H9 (cell line): ENCODE measurements at regions not wholly inside any gene's neighbourhood (a gene's known extent, or its start where the extent isn't known, plus 50 kb on each side); places are given as distances from the start of the nearest gene placed in this dataset.
"Not testable (repeated sequence)": the region's sequence is repeated elsewhere in the genome, so short reads cannot be mapped to it uniquely, and the experiment has no call there.

Experiments used
- DNase-seq: peaks from one replicate; pipeline ENCODE4 v3.0.0-alpha.2; 2017
- H2AFZ ChIP-seq: one replicate; pipeline ENCODE4 v1.6.1; 2013; ENCODE audit warnings: mild to moderate bottlenecking, low read length, control low read depth, moderate library complexity
- H2AK5ac ChIP-seq: 2 replicates; pipeline ENCODE4 v1.6.1; 2013; ENCODE audit warnings: low read length, control low read depth, mixed read lengths; ENCODE audit not compliant: insufficient read length
- H2BK120ac ChIP-seq: one replicate; pipeline ENCODE4 v1.6.1; 2013; ENCODE audit warnings: low read depth, mild to moderate bottlenecking, low read length, control low read depth, inconsistent platforms; ENCODE audit not compliant: poor library complexity, severe bottlenecking
- H2BK12ac ChIP-seq: 2 replicates; pipeline ENCODE4 v1.6.1; 2013; ENCODE audit warnings: low read length, control low read depth, mixed read lengths, low read depth; ENCODE audit not compliant: insufficient read length
- H2BK15ac ChIP-seq: 2 replicates; pipeline ENCODE4 v1.6.1; 2013; ENCODE audit warnings: low read depth, low read length, control low read depth
- H2BK20ac ChIP-seq: one replicate; pipeline ENCODE4 v1.6.1; 2013; ENCODE audit warnings: low read depth, mild to moderate bottlenecking, low read length, control low read depth, inconsistent platforms; ENCODE audit not compliant: poor library complexity, severe bottlenecking
- H2BK5ac ChIP-seq: 2 replicates; pipeline ENCODE4 v1.6.1; 2013; ENCODE audit warnings: low read length, control low read depth, mixed read lengths; ENCODE audit not compliant: insufficient read length
- H3K14ac ChIP-seq: 2 replicates; pipeline ENCODE4 v1.6.1; 2013; ENCODE audit warnings: low read length, control low read depth; ENCODE audit not compliant: insufficient read depth
- H3K18ac ChIP-seq: 2 replicates; pipeline ENCODE4 v1.6.1; 2013; ENCODE audit warnings: low read depth, mild to moderate bottlenecking, mixed read lengths, low read length, control low read depth; ENCODE audit not compliant: insufficient read length
- H3K23ac ChIP-seq: 2 replicates; pipeline ENCODE4 v1.6.1; 2013; ENCODE audit warnings: low read length, control low read depth, mixed read lengths, low read depth; ENCODE audit not compliant: insufficient read length
- H3K23me2 ChIP-seq: 2 replicates; pipeline ENCODE4 v1.6.1; 2013; ENCODE audit warnings: low read depth, mild to moderate bottlenecking, mixed read lengths, low read length, control low read depth; ENCODE audit not compliant: insufficient read length, poor library complexity, severe bottlenecking
- H3K27ac ChIP-seq: 2 replicates; pipeline ENCODE4 v1.5.1; 2013; ENCODE audit warnings: low read length, control low read depth, mixed read lengths, low read depth; ENCODE audit not compliant: insufficient read length
- H3K27me3 ChIP-seq: 2 replicates; pipeline ENCODE4 v1.6.1; 2013; ENCODE audit warnings: low read length, control low read depth, inconsistent platforms; ENCODE audit not compliant: insufficient read depth
- H3K4ac ChIP-seq: 2 replicates; pipeline ENCODE4 v1.6.1; 2013; ENCODE audit warnings: low read depth, mild to moderate bottlenecking, control low read depth, inconsistent platforms, low read length, moderate library complexity
- H3K4me1 ChIP-seq: 2 replicates; pipeline ENCODE4 v1.6.1; 2013; ENCODE audit warnings: low read length, control low read depth, inconsistent platforms; ENCODE audit not compliant: insufficient read depth
- H3K4me2 ChIP-seq: 2 replicates; pipeline ENCODE4 v1.6.1; 2013; ENCODE audit warnings: low read length, control low read depth, mixed read lengths; ENCODE audit not compliant: insufficient read length, insufficient read depth
- H3K56ac ChIP-seq: 2 replicates; pipeline ENCODE4 v1.6.1; 2013; ENCODE audit warnings: low read depth, mild to moderate bottlenecking, mixed read lengths, low read length, control low read depth; ENCODE audit not compliant: insufficient read length
- H3K79me1 ChIP-seq: 2 replicates; pipeline ENCODE4 v1.6.1; 2013; ENCODE audit warnings: low read depth, mild to moderate bottlenecking, moderate library complexity, low read length, control low read depth, inconsistent platforms; ENCODE audit not compliant: insufficient read depth, poor library complexity, severe bottlenecking
- H3K79me2 ChIP-seq: 2 replicates; pipeline ENCODE4 v1.6.1; 2013; ENCODE audit warnings: low read length, control low read depth, inconsistent platforms; ENCODE audit not compliant: insufficient read depth
- H3K9ac ChIP-seq: 2 replicates; pipeline ENCODE4 v1.6.1; 2013; ENCODE audit warnings: low read length, control low read depth, mixed read lengths; ENCODE audit not compliant: insufficient read length; ENCODE audit errors: extremely low read depth
- H3K9me3 ChIP-seq: one replicate; pipeline ENCODE4 v1.6.1; 2013; ENCODE audit warnings: low read depth, low read length, inconsistent platforms; ENCODE audit not compliant: control insufficient read depth
- H3T11ph ChIP-seq: one replicate; pipeline ENCODE4 v1.6.1; 2013; ENCODE audit warnings: mild to moderate bottlenecking, low read length, control low read depth, inconsistent platforms
- H4K20me1 ChIP-seq: one replicate; pipeline ENCODE4 v1.6.1; 2013; ENCODE audit not compliant: control insufficient read depth, insufficient read length, insufficient read depth
- H4K5ac ChIP-seq: 2 replicates; pipeline ENCODE4 v1.6.1; 2013; ENCODE audit warnings: low read depth, mild to moderate bottlenecking, mixed read lengths, low read length, control low read depth; ENCODE audit not compliant: insufficient read length
- H4K8ac ChIP-seq: replicated peaks from 2 replicates; pipeline ENCODE4 v1.6.1; 2013; ENCODE audit warnings: low read length, control low read depth, mixed read lengths, low read depth; ENCODE audit not compliant: insufficient read length
- H4K91ac ChIP-seq: 2 replicates; pipeline ENCODE4 v1.6.1; 2013; ENCODE audit warnings: low read depth, mild to moderate bottlenecking, moderate library complexity, mixed read lengths, low read length, control low read depth; ENCODE audit not compliant: insufficient read length
- H3K27ac Mint-ChIP-seq, 3 experiments: 2 replicates in 2 of 3; 3 replicates in 1 of 3; pipeline ENCODE4 v1.8.0; 2020 to 2021; ENCODE audit warnings: mixed read lengths in 3 of 3, mild to moderate bottlenecking in 1 of 3, moderate library complexity in 1 of 3
- H3K27me3 Mint-ChIP-seq: 2 replicates; pipeline ENCODE4 v1.8.0; 2021; ENCODE audit warnings: low read depth, mild to moderate bottlenecking, moderate library complexity, mixed read lengths
- H3K36me3 Mint-ChIP-seq, 3 experiments: 2 replicates in 2 of 3; 3 replicates in 1 of 3; pipeline ENCODE4 v1.8.0; 2020 to 2021; ENCODE audit warnings: low read depth in 3 of 3, mixed read lengths in 3 of 3; ENCODE audit not compliant: insufficient read depth in 1 of 3
- H3K4me1 Mint-ChIP-seq, 2 experiments: 2 replicates each; pipeline ENCODE4 v1.8.0; 2020; ENCODE audit warnings: mixed read lengths in 2 of 2
- H3K4me3 Mint-ChIP-seq, 2 experiments: 2 replicates in 1 of 2; 3 replicates in 1 of 2; pipeline ENCODE4 v1.8.0; 2020 to 2021; ENCODE audit warnings: mild to moderate bottlenecking in 2 of 2, mixed read lengths in 2 of 2, moderate library complexity in 1 of 2
- H3K9me3 Mint-ChIP-seq, 2 experiments: 2 replicates in 1 of 2; 3 replicates in 1 of 2; pipeline ENCODE4 v1.8.0; 2020; ENCODE audit warnings: mild to moderate bottlenecking in 2 of 2, mixed read lengths in 2 of 2, moderate library complexity in 1 of 2
- CTCF ChIP-seq: fragments of 200-600 bp; sonication (generic); conservative IDR thresholded peaks from 3 replicates; pipeline ENCODE4 v1.8.0; 2021; ENCODE audit warnings: antibody characterized with exemption, mild to moderate bottlenecking
- WGBS: extraction: QIAGEN DNeasy Blood & Tissue Kit; methylation state at CpG from one replicate; pipeline ENCODE4 v1.1.7; 2013; ENCODE audit warnings: missing lambda C conversion rate, low lambda C conversion rate, mixed read lengths; ENCODE audit not compliant: insufficient read length; ENCODE audit errors: extremely low coverage; 5-methylcytosine and 5-hydroxymethylcytosine counted together

DNA sequence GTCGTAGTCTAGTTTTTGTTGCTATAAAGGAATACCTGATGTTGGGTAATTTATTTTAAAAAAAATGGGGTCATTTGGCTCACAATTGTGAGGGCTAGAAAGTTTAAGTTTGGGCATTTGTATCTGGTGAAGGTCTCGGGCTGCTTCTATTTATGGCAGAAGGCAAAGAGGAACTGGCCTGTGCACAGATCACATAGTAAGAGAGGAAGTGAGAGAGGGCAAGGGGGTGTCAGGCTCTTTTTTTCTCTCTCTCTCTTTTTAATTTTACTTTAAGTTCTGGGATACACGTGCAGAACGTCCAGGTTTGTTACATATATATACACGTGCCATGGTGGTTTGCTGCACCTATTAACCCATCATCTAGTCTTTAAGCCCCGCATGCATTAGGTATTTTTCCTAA, 453.3 kb downstream of the DIRAS2 start:
- no peak overlapping the region for H3T11ph ChIP-seq
- no peaks in the 10 kb centered on the region for H3K9me3 ChIP-seq
- H3K23ac ChIP-seq, result no peak overlapping the region
- Mint-ChIP-seq H3K27ac (no peak overlapping the region; a peak in 1 of 7 replicates), H3K4me1 (no peaks in the 10 kb centered on the region), H3K36me3 (peaks cover 5 to 18% (median 8%) of the 10 kb centered on the region in 3 experiments; a peak in 6 of 7 replicates), H3K4me3 (no peak overlapping the region), H3K9me3 (peaks cover 31 to 38% of the 10 kb centered on the region in 2 experiments), H3K27me3 (peaks cover 5% of the 10 kb centered on the region)
- no peak overlapping the region for H2AK5ac ChIP-seq
- no peaks in the 10 kb centered on the region for H3K23me2 ChIP-seq
- H2BK12ac ChIP-seq, result no peak overlapping the region
- TF ChIP-seq CTCF, result no peak
- H3K27ac ChIP-seq, result no peak overlapping the region
- H3K79me1 ChIP-seq, result no peaks in the 10 kb centered on the region
- H3K4ac ChIP-seq, result no peak overlapping the region
- no CpG with 5 or more reads among the region's 6 CpGs for WGBS
- H4K8ac ChIP-seq, result no peak overlapping the region
- H4K5ac ChIP-seq, result no peak overlapping the region
- no peak overlapping the region for H2AFZ ChIP-seq
- no peaks in the 10 kb centered on the region for H3K27me3 ChIP-seq
- no peak overlapping the region for H2BK5ac ChIP-seq
- no peak overlapping the region for H3K9ac ChIP-seq
- no peak overlapping the region for H3K18ac ChIP-seq
- H4K20me1 ChIP-seq, result no peaks in the 10 kb centered on the region
- no peaks in the 10 kb centered on the region for H3K4me1 ChIP-seq
- H2BK20ac ChIP-seq, result no peak overlapping the region
- no peaks in the 10 kb centered on the region for H3K79me2 ChIP-seq
- H3K14ac ChIP-seq, result no peak overlapping the region
- no peak for DNase-seq
- H4K91ac ChIP-seq, result no peak overlapping the region
- no peak overlapping the region for H2BK120ac ChIP-seq
- H2BK15ac ChIP-seq, result no peak overlapping the region
- H3K56ac ChIP-seq, result no peak overlapping the region
- no peak overlapping the region for H3K4me2 ChIP-seq

GRCh38 chr9:90192465-90192864, 450.2 kb downstream of the DIRAS2 start:
- not testable (repeated sequence) for H3K4me3 Mint-ChIP-seq, H2BK5ac ChIP-seq, H4K5ac ChIP-seq, H3K27me3 Mint-ChIP-seq, H3T11ph ChIP-seq, H3K9ac ChIP-seq, H3K4ac ChIP-seq, H3K23me2 ChIP-seq, H3K56ac ChIP-seq, H4K91ac ChIP-seq, H2BK15ac ChIP-seq, H3K27me3 ChIP-seq, H4K8ac ChIP-seq, H3K18ac ChIP-seq, H2BK120ac ChIP-seq, DNase-seq, H3K27ac Mint-ChIP-seq, H3K79me2 ChIP-seq, H2BK20ac ChIP-seq, H2AFZ ChIP-seq, H3K27ac ChIP-seq, H2BK12ac ChIP-seq, H3K4me2 ChIP-seq, H3K23ac ChIP-seq, H3K4me1 ChIP-seq, H3K14ac ChIP-seq, H2AK5ac ChIP-seq, H3K79me1 ChIP-seq, H3K4me1 Mint-ChIP-seq, H3K9me3 ChIP-seq, H4K20me1 ChIP-seq
- WGBS, result no CpG with 5 or more reads among the region's 7 CpGs
- H3K36me3 Mint-ChIP-seq, result peaks cover 5 to 18% (median 8%) of the 10 kb centered on the region in 3 experiments; a peak in 6 of 7 replicates
- peaks cover 40 to 42% of the 10 kb centered on the region in 2 experiments for H3K9me3 Mint-ChIP-seq
